HCT116 (cell line): ENCODE measurements at regions not wholly inside any gene's neighbourhood (a gene's known extent, or its start where the extent isn't known, plus 50 kb on each side); places are given as distances from the start of the nearest gene placed in this dataset.

Experiments used
- ATAC-seq: fragments of 200-7000 bp; cut with Tn5 transposase; 2 replicates; pipeline ENCODE4 v1.9.1; 2020; ENCODE audit warnings: mild to moderate bottlenecking, moderate library complexity
- BruUV-seq: library from RNA; stranded (reverse); fragments of 400-500 nt; replicated peaks from 2 replicates; lab custom pipeline; 2021; lab: Mats Ljungman, UMichigan
- CTCF ChIA-PET: fragments of 300-600 bp; sonication (Branson Sonifier 250); formaldehyde crosslinking; loops from one replicate; lab custom pipeline; 2021; ENCODE audit warnings: antibody characterized with exemption; lab: Charles Lee
- POLR2A ChIA-PET: fragments of 300-600, 350-600 bp; sonication (Branson Sonifier 250); formaldehyde crosslinking; loops from one replicate; lab custom pipeline; 2021; ENCODE audit warnings: antibody characterized with exemption; lab: Charles Lee
- RAD21 ChIA-PET, 2 experiments: fragments of 300-600 bp; sonication (Branson Sonifier 250); formaldehyde crosslinking; loops; one replicate each; lab custom pipeline; 2023; ENCODE audit warnings: low total read pairs in 2 of 2; ENCODE audit not compliant: uncharacterized antibody in 2 of 2, unreplicated experiment in 2 of 2, low non-redundant PET in 1 of 2; lab: Charles Lee
- DNase-seq: peaks from one replicate; pipeline ENCODE4 v3.0.0-alpha.2; 2010; ENCODE audit warnings: low read depth, low spot score
- H2AFZ ChIP-seq: fragments of 200-600 bp; shearing (Covaris generic), sonication (generic); 2 replicates; pipeline ENCODE4 v1.6.1; 2017; ENCODE audit warnings: low read depth, mixed run types, mixed read lengths, antibody characterized with exemption, low read length; ENCODE audit not compliant: poor library complexity, severe bottlenecking
- H3K27ac ChIP-seq: 2 replicates; pipeline ENCODE4 v1.5.1; 2012; ENCODE audit warnings: low read depth, low read length
- H3K27me3 ChIP-seq: fragments of 200-600 bp; sonication (generic); 2 replicates; pipeline ENCODE4 v1.6.1; 2016; ENCODE audit warnings: mixed run types, low read length, mixed read lengths; ENCODE audit not compliant: insufficient read depth
- H3K36me3 ChIP-seq, 2 experiments: fragments of 200-500 bp in 1 of 2; fragments of 200-600 bp in 1 of 2; sonication (Bioruptor generic) in 1 of 2; sonication (generic) in 1 of 2; 2 replicates each; pipeline versions ENCODE4 v1.5.1 to v1.6.1; 2014 to 2016; ENCODE audit warnings: low read length in 2 of 2, inconsistent platforms in 1 of 2, mixed read lengths in 1 of 2, mixed run types in 1 of 2; ENCODE audit not compliant: insufficient read depth in 2 of 2, control insufficient read depth in 1 of 2
- H3K4me1 ChIP-seq, 2 experiments: fragments of 200-600 bp in 1 of 2; sonication (generic) in 1 of 2; 2 replicates each; pipeline versions ENCODE4 v1.5.1 to v1.6.1; 2012 to 2017; ENCODE audit warnings: low read length in 2 of 2, inconsistent platforms in 1 of 2, mild to moderate bottlenecking in 1 of 2, mixed read lengths in 1 of 2, mixed run types in 1 of 2, moderate library complexity in 1 of 2; ENCODE audit not compliant: insufficient read depth in 2 of 2, control insufficient read depth in 1 of 2
- H3K4me2 ChIP-seq: fragments of 200-600 bp; sonication (generic); 2 replicates; pipeline ENCODE4 v1.6.1; 2017; ENCODE audit warnings: mixed run types, low read length, mixed read lengths
- H3K4me3 ChIP-seq, 2 experiments: fragments of 200-600 bp in 1 of 2; sonication (generic) in 1 of 2; replicated peaks in 1 of 2; 2 replicates each; pipeline ENCODE4 v1.5.1; 2011 to 2016; ENCODE audit warnings: low read length in 2 of 2, control low read depth in 1 of 2, low read depth in 1 of 2, mild to moderate bottlenecking in 1 of 2, mixed read lengths in 1 of 2, mixed run types in 1 of 2
- H3K79me2 ChIP-seq: fragments of 200-600 bp; sonication (generic); 2 replicates; pipeline ENCODE4 v1.6.1; 2017; ENCODE audit warnings: mild to moderate bottlenecking, mixed run types, low read length, moderate library complexity, mixed read lengths; ENCODE audit not compliant: insufficient read depth
- H3K9ac ChIP-seq: fragments of 200-600 bp; sonication (generic); 2 replicates; pipeline ENCODE4 v1.6.1; 2016; ENCODE audit warnings: low read length, mixed read lengths
- H3K9me2 ChIP-seq: fragments of 200-600 bp; sonication (generic), shearing (Covaris generic); 2 replicates; pipeline ENCODE4 v1.6.1; 2017; ENCODE audit warnings: mixed run types, mild to moderate bottlenecking, moderate library complexity; ENCODE audit not compliant: insufficient read depth
- H3K9me3 ChIP-seq, 2 experiments: fragments of 200-500 bp in 1 of 2; fragments of 200-600 bp in 1 of 2; sonication (Bioruptor generic) in 1 of 2; sonication (generic) in 1 of 2; 2 replicates each; pipeline ENCODE4 v1.6.1; 2014 to 2017; ENCODE audit warnings: low read length in 2 of 2, mixed read lengths in 2 of 2, inconsistent platforms in 1 of 2, low read depth in 1 of 2, mild to moderate bottlenecking in 1 of 2, mixed run types in 1 of 2, moderate library complexity in 1 of 2; ENCODE audit not compliant: control insufficient read depth in 1 of 2, insufficient read depth in 1 of 2
- H4K20me1 ChIP-seq: fragments of 200-600 bp; sonication (generic), shearing (Covaris generic); 2 replicates; pipeline ENCODE4 v1.6.1; 2017; ENCODE audit warnings: mixed run types, mild to moderate bottlenecking, moderate library complexity; ENCODE audit not compliant: insufficient read depth
- CEBPB ChIP-seq: IDR thresholded peaks from 2 replicates; pipeline ENCODE4 v1.6.1; 2012; ENCODE audit warnings: low read depth
- EZH2 ChIP-seq: fragments of 200-600 bp; sonication (generic); IDR thresholded peaks from 2 replicates; pipeline ENCODE4 v1.6.1; 2017; ENCODE audit warnings: antibody characterized with exemption, mixed run types
- EZH2phosphoT487 ChIP-seq: fragments of 200-600 bp; IDR thresholded peaks from 2 replicates; pipeline ENCODE4 v1.6.1; 2018; ENCODE audit warnings: antibody characterized with exemption, borderline replicate concordance
- FOSL1 ChIP-seq: IDR thresholded peaks from 2 replicates; pipeline ENCODE4 v1.6.1; 2012; ENCODE audit warnings: low read depth
- POLR2AphosphoS5 ChIP-seq: IDR thresholded peaks from 2 replicates; pipeline ENCODE4 v1.6.1; 2011; ENCODE audit warnings: mild to moderate bottlenecking, low read depth, low read length, moderate library complexity
- SRF ChIP-seq: IDR thresholded peaks from 2 replicates; pipeline ENCODE4 v1.6.1; 2012; ENCODE audit warnings: low read depth
- intact Hi-C: fragments of 100-400 bp; cut with micrococcal nuclease; formaldehyde crosslinking; loops from 2 replicates; pipeline ENCODE4 v1.10.0; 2022
- TF ChIP-seq, protein P1 (sequence below): IDR thresholded peaks from 2 replicates; pipeline ENCODE4 v1.6.1; 2011; ENCODE audit warnings: mild to moderate bottlenecking, low read length, moderate library complexity; ENCODE audit not compliant: insufficient replicate concordance; ENCODE audit errors: extremely low read depth
- TF ChIP-seq, protein P2 (sequence below): IDR thresholded peaks from 2 replicates; pipeline ENCODE4 v1.6.1; 2012
- TF ChIP-seq, protein P3 (sequence below): IDR thresholded peaks from 2 replicates; pipeline ENCODE4 v1.6.1; 2012

DNA sequence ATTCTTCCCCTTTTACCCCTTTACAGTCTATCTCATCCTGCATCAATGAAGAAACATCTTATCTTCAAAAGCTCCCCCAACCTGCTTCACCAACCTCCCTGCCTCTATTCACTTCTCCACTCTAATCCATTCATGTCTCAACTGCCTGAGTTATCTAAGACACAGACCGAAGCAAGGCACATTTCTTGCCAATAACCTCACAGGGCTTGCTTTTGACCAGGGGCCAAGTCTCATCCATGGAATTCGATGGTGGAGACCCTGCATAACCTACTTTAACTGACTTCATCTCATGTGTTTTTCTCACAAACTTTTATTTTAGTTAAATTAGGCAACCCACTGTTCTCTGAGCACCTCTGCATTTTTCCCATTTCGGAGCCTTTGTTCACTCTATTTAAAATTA is 69.7 kb downstream of the MYCN start (continued):
- TF ChIP-seq, protein P1, sequence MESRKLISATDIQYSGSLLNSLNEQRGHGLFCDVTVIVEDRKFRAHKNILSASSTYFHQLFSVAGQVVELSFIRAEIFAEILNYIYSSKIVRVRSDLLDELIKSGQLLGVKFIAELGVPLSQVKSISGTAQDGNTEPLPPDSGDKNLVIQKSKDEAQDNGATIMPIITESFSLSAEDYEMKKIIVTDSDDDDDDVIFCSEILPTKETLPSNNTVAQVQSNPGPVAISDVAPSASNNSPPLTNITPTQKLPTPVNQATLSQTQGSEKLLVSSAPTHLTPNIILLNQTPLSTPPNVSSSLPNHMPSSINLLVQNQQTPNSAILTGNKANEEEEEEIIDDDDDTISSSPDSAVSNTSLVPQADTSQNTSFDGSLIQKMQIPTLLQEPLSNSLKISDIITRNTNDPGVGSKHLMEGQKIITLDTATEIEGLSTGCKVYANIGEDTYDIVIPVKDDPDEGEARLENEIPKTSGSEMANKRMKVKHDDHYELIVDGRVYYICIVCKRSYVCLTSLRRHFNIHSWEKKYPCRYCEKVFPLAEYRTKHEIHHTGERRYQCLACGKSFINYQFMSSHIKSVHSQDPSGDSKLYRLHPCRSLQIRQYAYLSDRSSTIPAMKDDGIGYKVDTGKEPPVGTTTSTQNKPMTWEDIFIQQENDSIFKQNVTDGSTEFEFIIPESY = no peak

DNA sequence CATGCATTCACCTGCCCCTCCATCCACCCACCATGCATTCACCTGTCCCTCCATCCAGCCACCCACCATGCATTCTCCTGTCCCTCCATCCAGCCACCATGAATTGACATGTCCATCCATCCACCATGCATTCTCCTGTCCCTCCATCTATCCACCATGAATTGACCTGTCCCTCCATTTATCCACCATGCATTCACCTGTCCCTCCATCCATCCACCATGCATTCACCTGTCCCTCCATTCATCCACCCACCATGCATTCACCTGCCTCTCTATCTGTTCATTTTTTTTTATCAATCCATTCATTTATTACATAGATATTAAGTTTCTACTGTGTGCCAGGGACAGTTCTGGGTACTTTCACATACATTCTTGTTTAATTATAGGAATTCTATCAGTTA is 69.2 kb downstream of the MYCN start:
- no peak for ATAC-seq
- no peak overlapping the region for H2AFZ ChIP-seq
- H4K20me1 ChIP-seq = no peaks in the 10 kb centered on the region
- no peak for TF ChIP-seq SRF
- no peak for TF ChIP-seq CEBPB
- no peak for TF ChIP-seq EZH2phosphoT487
- no peak for TF ChIP-seq FOSL1
- TF ChIP-seq, protein P2, sequence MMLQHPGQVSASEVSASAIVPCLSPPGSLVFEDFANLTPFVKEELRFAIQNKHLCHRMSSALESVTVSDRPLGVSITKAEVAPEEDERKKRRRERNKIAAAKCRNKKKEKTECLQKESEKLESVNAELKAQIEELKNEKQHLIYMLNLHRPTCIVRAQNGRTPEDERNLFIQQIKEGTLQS = no peak
- TF ChIP-seq POLR2AphosphoS5 = no peak
- TF ChIP-seq, protein P3, sequence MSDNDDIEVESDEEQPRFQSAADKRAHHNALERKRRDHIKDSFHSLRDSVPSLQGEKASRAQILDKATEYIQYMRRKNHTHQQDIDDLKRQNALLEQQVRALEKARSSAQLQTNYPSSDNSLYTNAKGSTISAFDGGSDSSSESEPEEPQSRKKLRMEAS = no peak
- no peak for TF ChIP-seq EZH2
- no TSS peak for BruUV-seq
- no peaks in the 10 kb centered on the region for H3K79me2 ChIP-seq
- no peaks in the 10 kb centered on the region for H3K9me3 ChIP-seq
- POLR2A ChIA-PET = no interaction called here
- no peak overlapping the region for H3K4me3 ChIP-seq
- peaks cover 7 to 11% of the 10 kb centered on the region in 2 experiments; a peak in 3 of 4 replicates for H3K4me1 ChIP-seq
- RAD21 ChIA-PET = no interaction called here
- H3K9me2 ChIP-seq = no peaks in the 10 kb centered on the region
- intact Hi-C loops = no loop called here
- H3K27me3 ChIP-seq = peaks cover 15% of the 10 kb centered on the region
- no peak overlapping the region for H3K9ac ChIP-seq
- CTCF ChIA-PET = no interaction called here
- no peak overlapping the region for H3K4me2 ChIP-seq
- no peak overlapping the region for H3K27ac ChIP-seq
- no peak for DNase-seq
- H3K36me3 ChIP-seq = no peaks in the 10 kb centered on the region
